GM12865 (cell line): ENCODE measurements at regions not wholly inside any gene's neighbourhood (a gene's known extent, or its start where the extent isn't known, plus 50 kb on each side); places are given as distances from the start of the nearest gene placed in this dataset.

Source experiments
- DNase-seq: peaks from one replicate; pipeline ENCODE4 v3.0.0; 2010; ENCODE audit warnings: low read depth
- H3K4me3 ChIP-seq: 2 replicates; pipeline ENCODE4 v1.5.1; 2011; ENCODE audit warnings: mild to moderate bottlenecking, low read depth, low read length, control low read depth
- TF ChIP-seq, protein P1 (sequence below): IDR thresholded peaks from 2 replicates; pipeline ENCODE4 v1.5.1; 2011; ENCODE audit warnings: low read length, control low read depth, low read depth, inconsistent platforms; ENCODE audit not compliant: insufficient read depth; ENCODE audit errors: missing control alignments

DNA sequence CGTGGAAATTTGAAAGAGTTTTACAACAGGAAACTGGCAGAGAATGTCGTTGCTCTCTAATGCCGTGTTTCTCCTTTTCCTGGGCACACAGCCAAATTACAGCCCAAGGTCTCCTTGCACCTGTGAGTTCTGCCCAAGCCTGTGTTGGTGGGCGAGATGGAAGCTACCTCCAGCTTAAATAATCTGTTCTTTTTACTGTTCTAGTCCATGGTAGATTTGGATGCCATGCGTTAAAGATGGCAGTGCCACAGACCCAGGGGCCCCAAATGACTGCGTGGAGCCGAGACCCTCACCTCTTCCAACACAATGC, 92.6 kb upstream of the IRX4 start:
- H3K4me3 ChIP-seq: no peak overlapping the region
- no peak for DNase-seq
- TF ChIP-seq, protein P1, sequence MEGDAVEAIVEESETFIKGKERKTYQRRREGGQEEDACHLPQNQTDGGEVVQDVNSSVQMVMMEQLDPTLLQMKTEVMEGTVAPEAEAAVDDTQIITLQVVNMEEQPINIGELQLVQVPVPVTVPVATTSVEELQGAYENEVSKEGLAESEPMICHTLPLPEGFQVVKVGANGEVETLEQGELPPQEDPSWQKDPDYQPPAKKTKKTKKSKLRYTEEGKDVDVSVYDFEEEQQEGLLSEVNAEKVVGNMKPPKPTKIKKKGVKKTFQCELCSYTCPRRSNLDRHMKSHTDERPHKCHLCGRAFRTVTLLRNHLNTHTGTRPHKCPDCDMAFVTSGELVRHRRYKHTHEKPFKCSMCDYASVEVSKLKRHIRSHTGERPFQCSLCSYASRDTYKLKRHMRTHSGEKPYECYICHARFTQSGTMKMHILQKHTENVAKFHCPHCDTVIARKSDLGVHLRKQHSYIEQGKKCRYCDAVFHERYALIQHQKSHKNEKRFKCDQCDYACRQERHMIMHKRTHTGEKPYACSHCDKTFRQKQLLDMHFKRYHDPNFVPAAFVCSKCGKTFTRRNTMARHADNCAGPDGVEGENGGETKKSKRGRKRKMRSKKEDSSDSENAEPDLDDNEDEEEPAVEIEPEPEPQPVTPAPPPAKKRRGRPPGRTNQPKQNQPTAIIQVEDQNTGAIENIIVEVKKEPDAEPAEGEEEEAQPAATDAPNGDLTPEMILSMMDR: no peak

GRCh38 chr5:1974501-1975405, 92.0 kb upstream of the IRX4 start:
- DNase-seq: no peak
- no peak overlapping the region for H3K4me3 ChIP-seq
- TF ChIP-seq, protein P1: no peak

- no peak overlapping the region for H3K4me3 ChIP-seq
- TF ChIP-seq, protein P1: no peak
- DNase-seq: no peak
Observed at GRCh38 chr5:1974081-1974480, 91.4 kb upstream of the IRX4 start.

GRCh38 chr5:1973391-1974013, 90.8 kb upstream of the IRX4 start:
- TF ChIP-seq, protein P1: no peak
- DNase-seq: no peak
- H3K4me3 ChIP-seq: no peak overlapping the region

DNA sequence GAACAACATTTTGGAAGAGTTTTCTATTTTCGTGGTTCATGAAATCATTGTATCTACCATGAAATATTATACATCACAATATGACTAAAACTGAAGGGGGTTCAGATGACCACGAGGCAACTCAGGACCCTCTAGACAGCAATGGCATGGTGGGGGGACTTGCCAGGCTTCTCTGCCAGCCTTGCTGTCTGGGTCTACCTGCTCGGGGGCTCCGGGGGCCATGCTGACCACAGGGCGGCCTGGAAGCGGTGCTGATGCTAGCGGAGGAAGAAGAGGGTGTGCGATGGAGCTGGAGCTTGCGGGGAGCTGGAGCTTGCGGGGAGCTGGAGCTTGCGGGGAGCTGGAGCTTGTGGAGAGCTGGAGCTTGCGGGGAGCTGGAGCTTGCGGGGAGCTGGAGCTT, 89.2 kb upstream of the IRX4 start:
- no peak overlapping the region for H3K4me3 ChIP-seq
- TF ChIP-seq, protein P1: no peak
- DNase-seq: no peak

GRCh38 chr5:1967736-1968135, 85.0 kb upstream of the IRX4 start:
- TF ChIP-seq, protein P1: no peak
- DNase-seq: no peak
- H3K4me3 ChIP-seq: no peak overlapping the region
